Gastrocnemius medialis (tissue), 4 donors: ENCODE measurements at regions not wholly inside any gene's neighbourhood (a gene's known extent, or its start where the extent isn't known, plus 50 kb on each side); places are given as distances from the start of the nearest gene placed in this dataset.
"Not testable (repeated sequence)": the region's sequence is repeated elsewhere in the genome, so short reads cannot be mapped to it uniquely, and the experiment has no call there.

Experiments used
- ATAC-seq, 2 donors: fragments of 150-250 bp; one replicate each; pipeline ENCODE4 v1.9.1; 2016
- DNase-seq, 2 donors: peaks; one replicate each; pipeline ENCODE4 v3.0.0-alpha.2; 2019
- H3K27ac ChIP-seq, 4 donors: fragments of 200-600 bp; sonication (generic); 1 replicate in 1 of 4; 2 replicates in 3 of 4; pipeline ENCODE4 v1.5.1; 2016 to 2018; ENCODE audit warnings: mild to moderate bottlenecking in 2 of 4, moderate library complexity in 1 of 4
- H3K27me3 ChIP-seq, 3 donors: fragments of 200-600 bp; sonication (generic) in 2 of 3; 1 replicate in 1 of 3; 2 replicates in 2 of 3; pipeline versions ENCODE4 v1.5.1 to v1.6.0; 2016 to 2019; ENCODE audit warnings: mild to moderate bottlenecking in 1 of 3, moderate library complexity in 1 of 3
- H3K36me3 ChIP-seq, 2 donors: fragments of 200-600 bp; sonication (generic) in 1 of 2; one replicate each; pipeline ENCODE4 v1.5.1; 2017 to 2018
- H3K4me1 ChIP-seq, 2 donors: fragments of 200-600 bp; sonication (generic) in 1 of 2; one replicate each; pipeline ENCODE4 v1.5.1; 2016 to 2017; ENCODE audit warnings: mild to moderate bottlenecking in 2 of 2
- H3K4me3 ChIP-seq, 4 donors: fragments of 200-600 bp; sonication (generic) in 3 of 4; 1 replicate in 1 of 4; 2 replicates in 3 of 4; pipeline ENCODE4 v1.5.1; 2016 to 2019; ENCODE audit warnings: mild to moderate bottlenecking in 2 of 4
- H3K9me3 ChIP-seq, 3 donors: fragments of 200-600 bp; sonication (generic) in 2 of 3; 1 replicate in 1 of 3; 2 replicates in 2 of 3; pipeline ENCODE4 v1.5.1; 2016 to 2019
- POLR2A ChIP-seq, 2 donors: fragments of 450-650 bp; IDR thresholded peaks; one replicate each; pipeline ENCODE4 v1.6.1; 2017; ENCODE audit warnings: antibody characterized with exemption in 2 of 2, mild to moderate bottlenecking in 2 of 2, moderate library complexity in 2 of 2
- in situ Hi-C, 4 donors: fragments of 200-750 bp; cut with MboI; loops; one replicate each; pipeline versions ENCODE4 v1.15.0 to v1.8.0; 2017; ENCODE audit warnings: low sequenced_read_pairs in 4 of 4
- intact Hi-C: fragments of 100-400 bp; cut with DNase I; formaldehyde crosslinking; loops from one replicate; pipeline ENCODE4 v1.15.1; 2023; ENCODE audit warnings: low total_unique reads
- TF ChIP-seq, protein P1 (sequence below), 5 experiments: fragments of 450-650 bp in 3 of 5; fragments of 200-600 bp in 2 of 5; sonication (generic) in 2 of 5; IDR thresholded peaks in 4 of 5; conservative IDR thresholded peaks in 1 of 5; 1 replicate in 4 of 5; 2 replicates in 1 of 5; pipeline ENCODE4 v1.5.1; 2016 to 2019; ENCODE audit warnings: antibody characterized with exemption in 5 of 5, mild to moderate bottlenecking in 3 of 5, moderate library complexity in 3 of 5

GRCh38 chr6:4208158-4208557 is 72.8 kb upstream of the ECI2 start:
- DNase-seq (no peak), ATAC-seq (no peak)
- TF ChIP-seq, protein P1, sequence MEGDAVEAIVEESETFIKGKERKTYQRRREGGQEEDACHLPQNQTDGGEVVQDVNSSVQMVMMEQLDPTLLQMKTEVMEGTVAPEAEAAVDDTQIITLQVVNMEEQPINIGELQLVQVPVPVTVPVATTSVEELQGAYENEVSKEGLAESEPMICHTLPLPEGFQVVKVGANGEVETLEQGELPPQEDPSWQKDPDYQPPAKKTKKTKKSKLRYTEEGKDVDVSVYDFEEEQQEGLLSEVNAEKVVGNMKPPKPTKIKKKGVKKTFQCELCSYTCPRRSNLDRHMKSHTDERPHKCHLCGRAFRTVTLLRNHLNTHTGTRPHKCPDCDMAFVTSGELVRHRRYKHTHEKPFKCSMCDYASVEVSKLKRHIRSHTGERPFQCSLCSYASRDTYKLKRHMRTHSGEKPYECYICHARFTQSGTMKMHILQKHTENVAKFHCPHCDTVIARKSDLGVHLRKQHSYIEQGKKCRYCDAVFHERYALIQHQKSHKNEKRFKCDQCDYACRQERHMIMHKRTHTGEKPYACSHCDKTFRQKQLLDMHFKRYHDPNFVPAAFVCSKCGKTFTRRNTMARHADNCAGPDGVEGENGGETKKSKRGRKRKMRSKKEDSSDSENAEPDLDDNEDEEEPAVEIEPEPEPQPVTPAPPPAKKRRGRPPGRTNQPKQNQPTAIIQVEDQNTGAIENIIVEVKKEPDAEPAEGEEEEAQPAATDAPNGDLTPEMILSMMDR (IDR thresholded peaks at IDR 0.05 in 4 of 5, conservative IDR thresholded peaks at IDR 0.05 in 1 of 5) = no peak
- TF ChIP-seq POLR2A (IDR thresholded peaks at IDR 0.05) = no peak
- Histone ChIP-seq H3K9me3 (no peaks in the 10 kb centered on the region), H3K4me1 (peaks cover 14 to 21% of the 10 kb centered on the region in 2 donors), H3K27me3 (no peaks in the 10 kb centered on the region), H3K36me3 (no peaks in the 10 kb centered on the region), H3K4me3 (no peak overlapping the region), H3K27ac (no peak overlapping the region)
- intact Hi-C loops (no loop called here), in situ Hi-C loops (no loop called here)

- in situ Hi-C loops, H3K9me3 ChIP-seq, H3K27ac ChIP-seq, intact Hi-C loops, H3K27me3 ChIP-seq, H3K4me1 ChIP-seq, ATAC-seq, DNase-seq, H3K36me3 ChIP-seq, H3K4me3 ChIP-seq: not testable (repeated sequence)
Observed at GRCh38 chr6:4203642-4204417, 68.5 kb upstream of the ECI2 start.

GRCh38 chr6:4192627-4193026 is 57.3 kb upstream of the ECI2 start:
- H3K27ac ChIP-seq = no peak overlapping the region
- no peaks in the 10 kb centered on the region for H3K4me1 ChIP-seq
- DNase-seq (no peak), ATAC-seq (no peak)
- TF ChIP-seq, protein P1 (IDR thresholded peaks at IDR 0.05 in 4 of 5, conservative IDR thresholded peaks at IDR 0.05 in 1 of 5) = no peak
- TF ChIP-seq POLR2A (IDR thresholded peaks at IDR 0.05) = no peak
- H3K9me3 ChIP-seq = no peaks in the 10 kb centered on the region
- no peaks in the 10 kb centered on the region for H3K27me3 ChIP-seq
- in situ Hi-C loops (no loop called here), intact Hi-C loops (no loop called here)
- H3K4me3 ChIP-seq = no peak overlapping the region
- H3K36me3 ChIP-seq = no peaks in the 10 kb centered on the region

- Histone ChIP-seq H3K27ac (no peak overlapping the region), H3K36me3 (no peaks in the 10 kb centered on the region), H3K27me3 (no peaks in the 10 kb centered on the region), H3K9me3 (no peaks in the 10 kb centered on the region), H3K4me3 (no peak overlapping the region), H3K4me1 (no peaks in the 10 kb centered on the region)
- ATAC-seq (no peak), DNase-seq (no peak)
- in situ Hi-C loops = no loop called here
- intact Hi-C loops = no loop called here
- no peak for TF ChIP-seq POLR2A (IDR thresholded peaks at IDR 0.05)
- TF ChIP-seq, protein P1 (IDR thresholded peaks at IDR 0.05 in 4 of 5, conservative IDR thresholded peaks at IDR 0.05 in 1 of 5) = no peak
Observed at GRCh38 chr6:4192173-4192572, 56.8 kb upstream of the ECI2 start.

- Histone ChIP-seq H3K4me1 (no peaks in the 10 kb centered on the region), H3K27me3 (no peaks in the 10 kb centered on the region), H3K9me3 (no peaks in the 10 kb centered on the region), H3K27ac (no peak overlapping the region), H3K36me3 (no peaks in the 10 kb centered on the region), H3K4me3 (no peak overlapping the region)
- DNase-seq (no peak), ATAC-seq (no peak)
- in situ Hi-C loops (no loop called here), intact Hi-C loops (no loop called here)
- TF ChIP-seq, protein P1 (IDR thresholded peaks at IDR 0.05 in 4 of 5, conservative IDR thresholded peaks at IDR 0.05 in 1 of 5) = no peak
- no peak for TF ChIP-seq POLR2A (IDR thresholded peaks at IDR 0.05)
Observed at GRCh38 chr6:4191271-4191721, 55.9 kb upstream of the ECI2 start.
